K562 (cell line): ENCODE measurements at regions not wholly inside any gene's neighbourhood (a gene's known extent, or its start where the extent isn't known, plus 50 kb on each side); places are given as distances from the start of the nearest gene placed in this dataset.

Experiments used
- ATAC-seq: fragments of 200-7000 bp; cut with Tn5 transposase; 3 replicates; pipeline ENCODE4 v1.9.1; 2020; ENCODE audit warnings: moderate library complexity
- BruUV-seq: library from RNA; stranded (reverse); fragments of 400-500 nt; replicated peaks from 2 replicates; lab custom pipeline; 2021; lab: Mats Ljungman, UMichigan
- CTCF ChIA-PET: fragments of 300-600 bp; formaldehyde crosslinking; extraction: SDS; loops from one replicate; lab custom pipeline; 2021; ENCODE audit warnings: low intra/inter-chr PET ratio; lab: Yijun Ruan, JAX
- POLR2A ChIA-PET: fragments of 300-600, 350-650 bp; sonication (Branson Sonifier 250); formaldehyde crosslinking; extraction: SDS; loops from one replicate; lab custom pipeline; 2021; ENCODE audit warnings: antibody characterized with exemption, inconsistent platforms; lab: Yijun Ruan, JAX
- DNase-seq, 4 experiments: peaks; one replicate each; pipeline versions ENCODE4 v3.0.0 to v3.0.0-alpha.2; 2011 to 2018; ENCODE audit warnings: low spot score in 3 of 4, mixed read lengths in 3 of 4; ENCODE audit errors: extremely low read depth in 1 of 4
- FAIRE-seq: peaks from 2 replicates; lab custom pipeline; 2011; peaks lifted over from hg19 to GRCh38; lab: Jason Lieb, UNC
- H2AFZ ChIP-seq: 2 replicates; pipeline ENCODE4 v1.6.0; 2011; ENCODE audit warnings: low read depth, low read length, control low read depth, inconsistent platforms
- H3K27ac ChIP-seq: fragments of 200-600 bp; 3 replicates; pipeline ENCODE4 v1.8.0; 2011; ENCODE audit warnings: low read depth, mild to moderate bottlenecking, control low read depth, inconsistent platforms, low read length, moderate library complexity, mixed read lengths; ENCODE audit errors: extremely low read depth
- H3K27me3 ChIP-seq, 2 experiments: fragments of 300-600 bp in 1 of 2; 2 replicates in 1 of 2; 3 replicates in 1 of 2; pipeline versions ENCODE4 v1.6.0 to v1.8.0; 2011; ENCODE audit warnings: inconsistent platforms in 2 of 2, low read length in 2 of 2, mild to moderate bottlenecking in 1 of 2, mixed read lengths in 1 of 2, moderate library complexity in 1 of 2; ENCODE audit not compliant: control insufficient read depth in 2 of 2, insufficient read depth in 2 of 2
- H3K36me3 ChIP-seq: fragments of 300-600 bp; 3 replicates; pipeline ENCODE4 v1.8.0; 2011; ENCODE audit warnings: mild to moderate bottlenecking, low read length, inconsistent platforms; ENCODE audit not compliant: control insufficient read depth, insufficient read depth
- H3K4me1 ChIP-seq, 2 experiments: fragments of 200-600 bp in 1 of 2; replicated peaks in 1 of 2; 2 replicates in 1 of 2; 3 replicates in 1 of 2; pipeline versions ENCODE4 v1.5.1 to v1.8.0; 2011; ENCODE audit warnings: inconsistent platforms in 2 of 2, low read length in 2 of 2, mild to moderate bottlenecking in 1 of 2, mixed read lengths in 1 of 2, moderate library complexity in 1 of 2; ENCODE audit not compliant: control insufficient read depth in 2 of 2, insufficient read depth in 2 of 2
- H3K4me2 ChIP-seq: 2 replicates; pipeline ENCODE4 v1.6.1; 2011; ENCODE audit warnings: low read length, control low read depth, inconsistent platforms, mixed read lengths; ENCODE audit not compliant: insufficient read depth
- H3K4me3 ChIP-seq: fragments of 200-600 bp; sonication (generic), shearing (Covaris generic); 2 replicates; pipeline ENCODE4 v1.5.1; 2016; ENCODE audit warnings: control low read depth, inconsistent platforms
- H3K79me2 ChIP-seq: fragments of 200-600 bp; 3 replicates; pipeline ENCODE4 v1.8.0; 2011; ENCODE audit warnings: low read length, inconsistent platforms; ENCODE audit not compliant: control insufficient read depth, insufficient read depth
- H3K9ac ChIP-seq, 2 experiments: 2 replicates each; pipeline versions ENCODE4 v1.6.0 to v1.6.1; 2011; ENCODE audit warnings: low read depth in 2 of 2, low read length in 2 of 2, control low read depth in 1 of 2, inconsistent platforms in 1 of 2, mild to moderate bottlenecking in 1 of 2, mixed read lengths in 1 of 2; ENCODE audit not compliant: insufficient read depth in 1 of 2
- H3K9me1 ChIP-seq: one replicate; pipeline ENCODE4 v1.6.0; 2011; ENCODE audit warnings: inconsistent platforms, mild to moderate bottlenecking, low read length, moderate library complexity; ENCODE audit not compliant: control insufficient read depth, insufficient read depth
- H3K9me3 ChIP-seq: replicated peaks from 2 replicates; pipeline ENCODE4 v1.5.1; 2011; ENCODE audit warnings: low read depth, low read length, inconsistent platforms; ENCODE audit not compliant: control insufficient read depth, insufficient read depth
- H4K20me1 ChIP-seq: replicated peaks from 2 replicates; pipeline ENCODE4 v1.6.1; 2011; ENCODE audit warnings: low read length, inconsistent platforms, mixed read lengths; ENCODE audit not compliant: control insufficient read depth, insufficient read depth
- CC2D1A ChIP-seq: fragments of 450-650 bp; IDR thresholded peaks from 2 replicates; pipeline ENCODE4 v1.6.1; 2017; ENCODE audit warnings: mild to moderate bottlenecking
- ESRRA ChIP-seq: fragments of 450-650 bp; IDR thresholded peaks from 2 replicates; pipeline ENCODE4 v1.6.1; 2014; ENCODE audit warnings: low read depth, mild to moderate bottlenecking, moderate library complexity, borderline replicate concordance
- MXI1 ChIP-seq: IDR thresholded peaks from 2 replicates; pipeline ENCODE4 v1.6.1; 2011; ENCODE audit warnings: low read depth, mild to moderate bottlenecking, improper control_type of control experiment, low read length
- SREBF1 ChIP-seq: fragments of 150-350 bp; IDR thresholded peaks from 2 replicates; pipeline ENCODE4 v1.6.1; 2014; ENCODE audit warnings: antibody characterized with exemption, low read depth, low read length, borderline replicate concordance
- TCF7 ChIP-seq: sonication (generic); IDR thresholded peaks from 2 replicates; pipeline ENCODE4 v1.6.1; 2016; ENCODE audit warnings: antibody characterized with exemption, borderline replicate concordance
- TEAD1 ChIP-seq, 2 experiments: fragments of 450-650 bp in 1 of 2; sonication (generic) in 1 of 2; formaldehyde crosslinking; IDR thresholded peaks; 2 replicates each; pipeline versions ENCODE4 v1.4.0 to v1.8.0; 2020 to 2022; ENCODE audit warnings: mild to moderate bottlenecking in 2 of 2, missing genetic modification reagents in 1 of 2
- ZC3H11A ChIP-seq: IDR thresholded peaks from 2 replicates; pipeline ENCODE4 v1.6.1; 2012; ENCODE audit warnings: low read depth, low read length, improper control_type of control experiment
- ZFPM2 ChIP-seq: fragments of 250-450 bp; sonication (Bioruptor Pico); IDR thresholded peaks from 2 replicates; pipeline ENCODE4 v1.5.1; 2022; ENCODE audit warnings: mild to moderate bottlenecking
- WGBS: fragments of 100-300 bp; shearing (Covaris generic); methylation state at CpG from one replicate; pipeline ENCODE4 v1.1.6; 2016; ENCODE audit warnings: low coverage, mixed read lengths; ENCODE audit not compliant: insufficient coverage; ENCODE audit errors: missing lambda C conversion rate; 5-methylcytosine and 5-hydroxymethylcytosine counted together
- in situ Hi-C: fragments of 300-500 bp; cut with MboI; formaldehyde crosslinking; loops from 4 replicates; pipeline ENCODE4 v1.15.0; 2018; ENCODE audit warnings: inconsistent platforms, mixed read lengths
- intact Hi-C: fragments of 100-400 bp; cut with micrococcal nuclease; formaldehyde crosslinking; loops from 2 replicates; pipeline ENCODE4 v1.14.2; 2022
- TF ChIP-seq, protein P1 (sequence below): fragments of 450-650 bp; IDR thresholded peaks from 2 replicates; pipeline ENCODE4 v1.6.1; 2016; ENCODE audit warnings: borderline replicate concordance

DNA sequence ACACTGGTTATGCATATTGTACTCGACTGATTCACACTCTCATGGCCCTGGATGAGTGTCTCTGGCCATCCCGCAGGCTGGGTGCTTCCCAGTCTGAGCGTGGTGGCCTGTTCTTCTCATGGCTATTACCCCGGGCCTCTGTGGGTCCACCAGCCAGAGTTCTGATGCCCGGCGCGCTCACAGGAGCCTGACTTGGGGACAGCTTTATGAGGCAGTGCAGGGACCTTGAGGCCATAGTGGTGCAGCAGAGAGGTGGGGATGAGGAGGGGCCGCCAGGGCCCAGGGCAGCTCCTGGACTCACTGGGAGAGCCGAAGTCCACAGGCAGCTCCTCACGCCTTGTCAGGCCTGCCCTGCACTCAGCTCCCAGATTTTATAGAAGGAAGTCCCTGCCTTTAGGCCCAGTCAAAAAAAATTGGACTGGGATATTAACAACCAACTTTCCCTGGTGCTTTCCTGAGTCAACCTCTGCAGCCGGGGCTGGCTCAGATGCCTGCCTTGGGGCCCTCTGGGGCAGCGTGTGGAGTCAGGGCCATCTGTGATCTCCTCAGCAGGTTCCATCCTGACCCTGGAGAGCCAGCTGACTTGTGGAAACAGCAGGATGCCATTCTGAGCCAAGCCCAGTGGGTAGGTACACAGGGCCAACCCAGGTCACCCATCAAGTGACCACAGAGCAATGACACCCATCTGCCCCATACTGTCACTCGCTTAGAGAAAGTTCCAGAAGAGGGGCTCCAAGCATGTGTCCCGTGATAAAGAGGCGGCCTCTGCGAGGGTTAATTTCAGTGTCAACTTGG lies 89.4 kb upstream of the DIO3 start:
- H3K79me2 ChIP-seq: no peaks in the 10 kb centered on the region
- CTCF ChIA-PET: no interaction called here
- POLR2A ChIA-PET: no interaction called here
- no peak overlapping the region for H3K4me3 ChIP-seq
- no peak overlapping the region for H3K27ac ChIP-seq
- no peaks in the 10 kb centered on the region for H3K9me1 ChIP-seq
- intact Hi-C loops: no loop called here
- H3K27me3 ChIP-seq: peaks cover 0 to 59% of the 10 kb centered on the region in 2 experiments; a peak in 4 of 5 replicates
- H4K20me1 ChIP-seq: no peaks in the 10 kb centered on the region
- no peaks in the 10 kb centered on the region for H3K36me3 ChIP-seq
- TF ChIP-seq ZFPM2 (CRISPR knock-in tag) (no peak), SREBF1 (no peak), ZC3H11A (no peak), MXI1 (no peak), ESRRA (no peak), TCF7 (no peak), CC2D1A (no peak), TEAD1 (CRISPR knock-in tag; IDR thresholded peaks at IDR 0.05) (no peak)
- TF ChIP-seq, protein P1, sequence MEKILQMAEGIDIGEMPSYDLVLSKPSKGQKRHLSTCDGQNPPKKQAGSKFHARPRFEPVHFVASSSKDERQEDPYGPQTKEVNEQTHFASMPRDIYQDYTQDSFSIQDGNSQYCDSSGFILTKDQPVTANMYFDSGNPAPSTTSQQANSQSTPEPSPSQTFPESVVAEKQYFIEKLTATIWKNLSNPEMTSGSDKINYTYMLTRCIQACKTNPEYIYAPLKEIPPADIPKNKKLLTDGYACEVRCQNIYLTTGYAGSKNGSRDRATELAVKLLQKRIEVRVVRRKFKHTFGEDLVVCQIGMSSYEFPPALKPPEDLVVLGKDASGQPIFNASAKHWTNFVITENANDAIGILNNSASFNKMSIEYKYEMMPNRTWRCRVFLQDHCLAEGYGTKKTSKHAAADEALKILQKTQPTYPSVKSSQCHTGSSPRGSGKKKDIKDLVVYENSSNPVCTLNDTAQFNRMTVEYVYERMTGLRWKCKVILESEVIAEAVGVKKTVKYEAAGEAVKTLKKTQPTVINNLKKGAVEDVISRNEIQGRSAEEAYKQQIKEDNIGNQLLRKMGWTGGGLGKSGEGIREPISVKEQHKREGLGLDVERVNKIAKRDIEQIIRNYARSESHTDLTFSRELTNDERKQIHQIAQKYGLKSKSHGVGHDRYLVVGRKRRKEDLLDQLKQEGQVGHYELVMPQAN: no peak
- no peak for DNase-seq
- no peak for FAIRE-seq
- 3% methylated on average over 12 of the region's 16 CpGs for WGBS
- in situ Hi-C loops: no loop called here
- BruUV-seq: no TSS peak
- H3K9me3 ChIP-seq: no peaks in the 10 kb centered on the region
- H2AFZ ChIP-seq: no peak overlapping the region
- no peak for ATAC-seq
- peaks cover 0 to 13% of the 10 kb centered on the region in 2 experiments; a peak in 2 of 5 replicates for H3K4me1 ChIP-seq
- no peak overlapping the region for H3K9ac ChIP-seq
- H3K4me2 ChIP-seq: no peak overlapping the region
